Muscle of leg (tissue), 3 donors: ENCODE measurements at regions not wholly inside any gene's neighbourhood (a gene's known extent, or its start where the extent isn't known, plus 50 kb on each side); places are given as distances from the start of the nearest gene placed in this dataset.

ENCODE experiments used
- DNase-seq: peaks from one replicate; pipeline ENCODE4 v3.0.0; 2013
- H3K27ac ChIP-seq: one replicate; pipeline ENCODE4 v1.5.1; 2013; ENCODE audit warnings: mild to moderate bottlenecking, low read length, control low read depth
- H3K27me3 ChIP-seq: one replicate; pipeline ENCODE4 v1.6.1; 2013; ENCODE audit warnings: low read length; ENCODE audit not compliant: control insufficient read depth, insufficient read depth
- H3K36me3 ChIP-seq: one replicate; pipeline ENCODE4 v1.6.1; 2013; ENCODE audit warnings: low read length; ENCODE audit not compliant: control insufficient read depth, insufficient read depth
- H3K4me1 ChIP-seq: one replicate; pipeline ENCODE4 v1.6.1; 2013; ENCODE audit warnings: low read length; ENCODE audit not compliant: control insufficient read depth, insufficient read depth
- H3K4me3 ChIP-seq: one replicate; pipeline ENCODE4 v1.5.1; 2013; ENCODE audit warnings: low read length, control low read depth
- H3K9me3 ChIP-seq: replicated peaks from 2 replicates; pipeline ENCODE4 v1.6.1; 2013; ENCODE audit warnings: low read depth, low read length; ENCODE audit not compliant: control insufficient read depth
- WGBS: methylation state at CpG from one replicate; pipeline ENCODE4 v1.1.5; 2013; ENCODE audit warnings: missing lambda C conversion rate; ENCODE audit not compliant: insufficient coverage; 5-methylcytosine and 5-hydroxymethylcytosine counted together

- Histone ChIP-seq H3K27me3 (no peaks in the 10 kb centered on the region), H3K27ac (no peak overlapping the region), H3K36me3 (no peaks in the 10 kb centered on the region), H3K9me3 (no peaks in the 10 kb centered on the region), H3K4me1 (no peaks in the 10 kb centered on the region), H3K4me3 (no peak overlapping the region)
- DNase-seq: no peak
- no CpG with 5 or more reads among the region's 2 CpGs for WGBS
Measured at GRCh38 chr3:103403191-103403590, 968.4 kb downstream of the ZPLD1 start.

DNA sequence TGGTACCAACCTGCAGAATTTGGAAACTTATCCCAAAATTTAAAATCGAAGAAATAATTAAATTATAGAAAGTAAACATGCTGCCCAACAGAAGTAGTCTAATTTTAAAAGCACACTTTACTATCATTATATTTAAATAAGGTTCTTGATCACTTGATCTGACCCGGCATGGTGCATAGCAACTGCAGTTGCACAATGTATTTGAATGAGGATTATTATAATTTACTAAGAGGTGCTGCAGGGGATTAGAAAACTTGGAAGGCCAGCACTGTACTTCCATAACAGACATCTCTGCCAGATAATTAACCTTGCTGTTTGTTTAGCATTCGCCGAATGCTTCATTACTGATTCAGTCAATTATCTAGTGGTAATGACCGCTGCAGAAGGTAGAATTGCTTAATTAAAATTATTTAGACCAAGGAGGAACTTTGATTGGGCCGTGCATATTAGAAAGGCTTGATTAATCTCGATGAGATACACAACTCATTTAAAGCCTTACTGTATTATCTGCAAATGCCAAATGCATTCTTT lies 971.6 kb downstream of the ZPLD1 start:
- H3K27me3 ChIP-seq: no peaks in the 10 kb centered on the region
- no peaks in the 10 kb centered on the region for H3K36me3 ChIP-seq
- no peak overlapping the region for H3K4me3 ChIP-seq
- WGBS: no CpG with 5 or more reads among the region's 7 CpGs
- no peak overlapping the region for H3K27ac ChIP-seq
- H3K4me1 ChIP-seq: no peaks in the 10 kb centered on the region
- no peak for DNase-seq
- no peaks in the 10 kb centered on the region for H3K9me3 ChIP-seq

DNA sequence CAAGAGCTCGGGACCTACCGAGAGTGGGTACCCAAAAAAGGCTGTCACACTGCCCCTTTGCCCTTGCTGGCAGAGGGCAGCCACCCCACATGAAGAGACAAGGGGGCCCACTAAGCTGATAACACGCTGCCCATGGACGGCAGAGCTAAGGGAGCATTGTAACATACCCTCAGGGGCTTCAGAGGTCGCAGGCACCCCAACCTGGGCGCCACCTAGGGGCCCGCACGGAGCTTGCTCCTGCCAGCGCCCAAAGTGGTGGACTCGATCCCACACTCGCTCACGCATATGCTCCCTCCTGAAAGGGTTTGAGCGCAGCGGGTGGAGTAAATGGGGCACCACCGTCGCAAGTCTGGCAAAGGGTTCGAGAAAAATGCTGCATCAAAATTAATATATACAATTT lies 975.4 kb downstream of the ZPLD1 start:
- H3K27me3 ChIP-seq: no peaks in the 10 kb centered on the region
- WGBS: 62% methylated on average over 7 of the region's 17 CpGs

GRCh38 chr3:103421460-103421859 lies 986.6 kb downstream of the ZPLD1 start:
- Histone ChIP-seq H3K4me1 (no peaks in the 10 kb centered on the region), H3K9me3 (no peaks in the 10 kb centered on the region), H3K36me3 (no peaks in the 10 kb centered on the region), H3K27me3 (no peaks in the 10 kb centered on the region), H3K27ac (no peak overlapping the region), H3K4me3 (no peak overlapping the region)
- no peak for DNase-seq
- no CpG with 5 or more reads among the region's 3 CpGs for WGBS

More for the DNA sequence above, 975.4 kb downstream of the ZPLD1 start:
- no peak for DNase-seq
- no peaks in the 10 kb centered on the region for H3K4me1 ChIP-seq
- H3K9me3 ChIP-seq: no peaks in the 10 kb centered on the region
- no peaks in the 10 kb centered on the region for H3K36me3 ChIP-seq
- H3K27ac ChIP-seq: no peak overlapping the region
- no peak overlapping the region for H3K4me3 ChIP-seq

DNA sequence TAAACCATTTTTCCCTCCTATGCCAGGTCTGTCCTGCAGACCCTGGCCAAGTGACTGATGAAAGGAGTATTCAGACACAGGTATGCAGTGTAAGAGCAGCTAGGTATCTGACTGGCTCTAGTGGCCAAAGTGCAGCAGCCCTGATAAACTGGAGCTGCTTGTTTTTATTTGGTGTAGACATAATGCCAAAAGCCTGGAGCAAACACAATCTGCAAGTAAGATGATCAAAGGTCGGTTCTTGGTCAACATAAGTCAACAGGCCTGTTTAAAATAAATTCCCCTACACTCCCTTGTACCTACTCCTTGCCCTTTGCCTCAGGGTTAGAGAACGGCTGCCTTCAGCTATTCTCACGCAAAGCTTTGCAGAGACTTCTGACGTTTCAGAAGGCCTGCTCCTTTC lies 1003.1 kb downstream of the ZPLD1 start:
- H3K36me3 ChIP-seq: no peaks in the 10 kb centered on the region
- WGBS: 85% methylated on average over 2 of the region's 4 CpGs
- H3K27me3 ChIP-seq: no peaks in the 10 kb centered on the region
- H3K4me3 ChIP-seq: no peak overlapping the region
- H3K4me1 ChIP-seq: no peaks in the 10 kb centered on the region
- H3K27ac ChIP-seq: no peak overlapping the region
- peaks cover 2% of the 10 kb centered on the region for H3K9me3 ChIP-seq
- DNase-seq: no peak

DNA sequence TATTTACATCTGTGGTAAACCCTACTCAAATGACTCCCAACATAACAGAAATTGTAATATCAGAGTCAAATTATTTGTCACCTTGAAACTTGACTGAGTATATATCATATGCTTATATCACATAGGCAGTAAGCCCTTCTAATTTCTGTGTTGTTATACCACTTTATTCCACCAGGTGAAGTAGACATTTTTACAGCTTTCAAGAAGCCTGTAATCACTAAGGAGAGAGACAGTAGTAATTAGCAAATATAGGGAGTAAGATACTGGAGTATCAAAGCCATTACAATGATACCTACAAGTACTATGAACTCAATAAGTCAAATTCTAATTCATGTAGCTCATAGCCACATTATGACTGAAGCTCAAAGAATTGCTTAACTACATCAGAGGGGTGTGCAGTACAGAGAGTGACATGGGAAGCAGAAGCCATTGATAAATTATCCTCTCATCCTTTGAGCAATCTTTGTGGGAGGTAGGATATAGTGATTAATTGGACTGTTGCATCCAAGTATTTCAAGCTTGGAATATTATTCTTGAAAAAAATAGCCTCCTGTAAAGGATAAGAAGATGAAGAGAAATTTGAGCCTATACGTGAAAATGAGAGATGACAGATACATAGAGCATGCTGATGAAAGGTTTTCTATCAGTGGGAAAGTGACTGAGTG lies 1005.9 kb downstream of the ZPLD1 start:
- H3K9me3 ChIP-seq: peaks cover 2% of the 10 kb centered on the region
- WGBS: 100% methylated on average over 1 of the region's 1 CpG
- no peaks in the 10 kb centered on the region for H3K36me3 ChIP-seq
- no peak for DNase-seq
- no peak overlapping the region for H3K27ac ChIP-seq
- H3K4me3 ChIP-seq: no peak overlapping the region
- no peaks in the 10 kb centered on the region for H3K4me1 ChIP-seq
- H3K27me3 ChIP-seq: no peaks in the 10 kb centered on the region

DNA sequence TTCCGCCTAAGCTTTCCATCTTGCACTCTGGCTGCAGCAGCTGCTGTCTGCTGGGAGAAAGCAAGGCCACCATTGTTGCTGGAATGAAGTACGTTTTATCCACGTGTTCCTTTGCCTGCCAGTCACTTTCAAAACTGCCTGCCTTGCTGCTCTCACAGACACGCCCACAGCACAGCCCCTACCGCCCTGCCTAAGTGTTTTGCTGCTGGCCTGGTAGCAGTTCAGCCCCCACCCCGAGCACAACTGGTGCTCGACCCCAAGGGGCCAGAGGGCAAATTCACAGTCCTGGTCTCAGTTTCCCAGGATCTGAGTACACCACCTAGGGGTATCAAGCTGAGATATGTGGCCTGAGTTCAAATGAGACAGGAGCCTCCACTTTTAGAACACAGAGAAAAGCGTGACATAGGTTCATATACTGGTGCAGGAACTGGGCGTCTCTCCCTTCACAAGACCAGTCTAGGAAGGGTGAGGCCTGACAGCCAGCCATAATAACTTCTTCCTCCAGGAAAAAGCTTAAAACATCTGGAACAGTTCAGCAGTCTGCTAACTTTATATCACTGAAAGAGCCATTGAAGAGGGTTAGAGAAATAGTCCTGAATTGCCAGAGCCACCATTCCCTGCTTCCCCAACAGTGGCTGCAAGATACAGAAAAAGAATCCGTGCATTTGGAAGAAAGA lies 1012.3 kb downstream of the ZPLD1 start:
- Histone ChIP-seq H3K27me3 (no peaks in the 10 kb centered on the region), H3K4me1 (peaks cover 2% of the 10 kb centered on the region), H3K4me3 (no peak overlapping the region), H3K27ac (no peak overlapping the region), H3K36me3 (no peaks in the 10 kb centered on the region), H3K9me3 (no peaks in the 10 kb centered on the region)
- 44% methylated on average over 7 of the region's 10 CpGs for WGBS
- peak; percentile 59 for DNase-seq

DNA sequence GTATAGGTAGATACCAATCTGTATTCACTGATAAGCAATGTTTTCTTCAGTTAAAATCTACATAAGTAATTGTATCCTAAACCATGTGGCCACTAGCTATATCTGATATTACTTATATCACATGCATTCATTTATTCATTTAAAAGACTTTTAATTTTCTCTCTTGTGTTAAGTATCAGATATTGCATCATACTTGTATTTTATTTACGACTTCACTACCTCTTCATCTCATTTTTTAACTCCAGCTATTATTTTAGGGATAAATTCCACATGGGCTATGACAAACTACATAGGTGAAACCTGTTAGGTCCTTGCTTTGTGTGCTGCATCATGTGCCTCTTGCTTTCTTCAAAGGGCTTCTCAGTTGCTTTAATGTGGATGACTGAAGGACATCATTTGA lies 1018.3 kb downstream of the ZPLD1 start:
- DNase-seq: no peak
- Histone ChIP-seq H3K27ac (no peak overlapping the region), H3K4me3 (no peak overlapping the region), H3K36me3 (no peaks in the 10 kb centered on the region), H3K9me3 (no peaks in the 10 kb centered on the region), H3K4me1 (no peaks in the 10 kb centered on the region), H3K27me3 (no peaks in the 10 kb centered on the region)
- no CpG with 5 or more reads among the region's 1 CpG for WGBS

DNA sequence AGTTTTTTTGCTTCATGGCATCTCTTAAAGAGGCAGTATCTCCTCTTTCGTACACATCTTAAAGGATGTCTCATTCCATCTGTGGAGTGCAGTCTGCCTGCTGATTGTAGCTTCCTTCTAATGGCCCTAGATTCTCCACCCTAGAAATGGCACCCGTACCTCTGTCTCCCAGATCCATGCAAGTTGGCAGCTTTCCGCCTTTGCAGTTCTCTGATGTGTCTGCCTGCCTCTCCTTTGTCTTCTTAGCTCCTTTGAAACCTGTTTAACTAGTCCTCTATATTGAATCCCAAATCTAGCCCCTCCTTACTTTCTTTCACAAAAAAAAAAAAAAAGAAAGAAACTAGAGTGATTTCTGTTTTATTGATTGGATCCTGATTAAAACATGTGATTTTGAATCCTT lies 1025.0 kb downstream of the ZPLD1 start:
- no peak for DNase-seq
- H3K9me3 ChIP-seq: no peaks in the 10 kb centered on the region
- no peak overlapping the region for H3K4me3 ChIP-seq
- H3K36me3 ChIP-seq: no peaks in the 10 kb centered on the region
- 100% methylated on average over 2 of the region's 3 CpGs for WGBS
- H3K27ac ChIP-seq: no peak overlapping the region
- no peaks in the 10 kb centered on the region for H3K27me3 ChIP-seq
- H3K4me1 ChIP-seq: no peaks in the 10 kb centered on the region

- no peak overlapping the region for H3K27ac ChIP-seq
- H3K4me1 ChIP-seq: no peaks in the 10 kb centered on the region
- 29% methylated on average over 1 of the region's 5 CpGs for WGBS
Measured at GRCh38 chr3:103470498-103470897, 1035.7 kb downstream of the ZPLD1 start.

More at GRCh38 chr3:103470498-103470897, 1035.7 kb downstream of the ZPLD1 start:
- no peak overlapping the region for H3K4me3 ChIP-seq
- no peaks in the 10 kb centered on the region for H3K27me3 ChIP-seq
- DNase-seq: no peak
- H3K9me3 ChIP-seq: no peaks in the 10 kb centered on the region
- no peaks in the 10 kb centered on the region for H3K36me3 ChIP-seq
